ENCODE measurements at regions not wholly inside any gene's neighbourhood (a gene's known extent, or its start where the extent isn't known, plus 50 kb on each side); places are given as distances from the start of the nearest gene placed in this dataset.
"Not testable (repeated sequence)": the region's sequence is repeated elsewhere in the genome, so short reads cannot be mapped to it uniquely, and the experiment has no call there.

- Histone ChIP-seq H3K9me3 (ENCODE audit: low read depth) (no peaks in the 10 kb centered on the region), H4K20me1 (ENCODE audit: low read depth) (no peaks in the 10 kb centered on the region), H3K27ac (no peak overlapping the region), H3F3A (ENCODE audit: low read depth) (no peaks in the 10 kb centered on the region), H3K27me3 (no peaks in the 10 kb centered on the region), H3K36me3 (no peaks in the 10 kb centered on the region), H3K4me1 (no peaks in the 10 kb centered on the region), H3K4me2 (no peak overlapping the region), H3K9ac (no peak overlapping the region), H3K79me2 (ENCODE audit: low read depth) (no peaks in the 10 kb centered on the region), H2AFZ (replicated peaks) (no peak overlapping the region), H3K4me3 (no peak overlapping the region)
- Mint-ChIP-seq H3K27ac (no peak overlapping the region), H3K4me3 (no peak overlapping the region), H3K4me1 (no peaks in the 10 kb centered on the region), H3K9me3 (peaks cover 49% of the 10 kb centered on the region), H3K36me3 (no peaks in the 10 kb centered on the region), H3K27me3 (ENCODE audit: insufficient read depth, low read depth) (no peaks in the 10 kb centered on the region)
- DNase-seq (ENCODE audit: low spot score) = no peak
- TF ChIP-seq EZH2 (IDR thresholded peaks at IDR 0.05) = no peak
- TF ChIP-seq CTCF (IDR thresholded peaks at IDR 0.05) = no peak
Measured at GRCh38 chr14:37834275-37834674, 238.8 kb downstream of the TTC6 start.

GRCh38 chr14:37838778-37839177, 243.3 kb downstream of the TTC6 start:
- H3F3A ChIP-seq (ENCODE audit: low read depth); H3K4me3 ChIP-seq; H3K79me2 ChIP-seq (ENCODE audit: low read depth); H3K27ac ChIP-seq; H3K4me3 Mint-ChIP-seq; DNase-seq (ENCODE audit: low spot score); H3K4me2 ChIP-seq; H3K36me3 Mint-ChIP-seq; H3K9me3 ChIP-seq (ENCODE audit: low read depth); H3K4me1 ChIP-seq; H3K27me3 ChIP-seq; H3K4me1 Mint-ChIP-seq; H4K20me1 ChIP-seq (ENCODE audit: low read depth); H2AFZ ChIP-seq (replicated peaks); H3K27me3 Mint-ChIP-seq (ENCODE audit: insufficient read depth, low read depth); H3K27ac Mint-ChIP-seq; H3K9ac ChIP-seq; H3K36me3 ChIP-seq: not testable (repeated sequence)
- peaks cover 23% of the 10 kb centered on the region for H3K9me3 Mint-ChIP-seq

DNA sequence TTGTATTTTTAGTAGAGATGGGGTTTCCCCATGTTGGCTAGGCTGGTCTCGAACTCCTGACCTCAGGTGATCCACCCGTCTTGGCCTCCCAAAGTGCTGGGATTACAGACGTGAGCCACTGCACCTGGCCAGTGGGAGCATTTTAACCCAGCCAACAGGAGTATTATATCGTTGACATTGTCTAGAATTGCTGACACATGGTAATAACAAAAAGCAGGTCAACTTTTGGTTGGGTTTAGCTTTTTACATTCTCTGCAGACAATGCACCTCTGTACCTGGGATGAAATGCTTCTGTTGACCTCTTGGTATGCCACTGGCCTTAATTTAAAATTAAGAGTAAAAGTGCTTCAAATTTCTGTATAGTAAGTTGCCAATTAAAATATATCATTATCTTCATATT, 245.6 kb downstream of the TTC6 start:
- H3K9me3 Mint-ChIP-seq; H3K27ac ChIP-seq; DNase-seq (ENCODE audit: low spot score); H2AFZ ChIP-seq (replicated peaks); H3K27me3 ChIP-seq; H3K79me2 ChIP-seq (ENCODE audit: low read depth); H3K36me3 Mint-ChIP-seq; H3K4me1 Mint-ChIP-seq; H3K36me3 ChIP-seq; H4K20me1 ChIP-seq (ENCODE audit: low read depth); H3K27me3 Mint-ChIP-seq (ENCODE audit: insufficient read depth, low read depth); H3K4me3 ChIP-seq; H3K9me3 ChIP-seq (ENCODE audit: low read depth); H3K27ac Mint-ChIP-seq; H3K4me3 Mint-ChIP-seq; H3K9ac ChIP-seq; H3K4me2 ChIP-seq; H3F3A ChIP-seq (ENCODE audit: low read depth): not testable (repeated sequence)
- peaks cover 13% of the 10 kb centered on the region for H3K4me1 ChIP-seq

DNA sequence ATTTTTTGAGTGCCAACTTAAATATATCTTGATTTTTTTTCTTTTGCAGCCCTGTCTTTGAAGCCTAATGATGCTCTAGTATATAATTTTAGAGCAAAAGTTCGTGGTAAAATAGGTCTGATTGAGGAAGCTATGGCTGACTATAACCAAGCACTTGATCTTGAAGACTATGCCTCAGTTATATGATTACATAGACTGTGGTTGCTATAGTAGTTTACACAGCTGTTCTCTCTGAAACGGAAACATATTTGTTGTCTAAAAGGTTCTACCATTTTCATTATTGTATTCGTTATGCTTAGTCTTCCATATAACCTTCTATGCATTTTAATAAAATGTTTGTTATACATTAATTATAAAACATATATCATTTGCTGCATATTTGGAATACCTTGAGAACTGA, 246.7 kb downstream of the TTC6 start:
- Histone ChIP-seq H3K36me3 (no peaks in the 10 kb centered on the region), H3K4me2 (no peak overlapping the region), H3K27ac (no peak overlapping the region), H3K4me3 (no peak overlapping the region), H2AFZ (replicated peaks) (no peak overlapping the region), H4K20me1 (ENCODE audit: low read depth) (no peaks in the 10 kb centered on the region), H3K9me3 (ENCODE audit: low read depth) (no peaks in the 10 kb centered on the region), H3F3A (ENCODE audit: low read depth) (peaks cover 4% of the 10 kb centered on the region), H3K9ac (no peak overlapping the region), H3K27me3 (no peaks in the 10 kb centered on the region), H3K4me1 (peaks cover 13% of the 10 kb centered on the region), H3K79me2 (ENCODE audit: low read depth) (no peaks in the 10 kb centered on the region)
- Mint-ChIP-seq H3K9me3 (peaks cover 9% of the 10 kb centered on the region), H3K27me3 (ENCODE audit: insufficient read depth, low read depth) (no peaks in the 10 kb centered on the region), H3K4me3 (no peak overlapping the region), H3K27ac (no peak overlapping the region), H3K36me3 (no peaks in the 10 kb centered on the region), H3K4me1 (peaks cover 3% of the 10 kb centered on the region)
- TF ChIP-seq EZH2phosphoT487 (IDR thresholded peaks at IDR 0.05) = no peak
- no peak for DNase-seq (ENCODE audit: low spot score)

GRCh38 chr14:37843954-37844607, 248.7 kb downstream of the TTC6 start:
- H3K4me3 Mint-ChIP-seq = no peak overlapping the region
- H3K27me3 Mint-ChIP-seq (ENCODE audit: insufficient read depth, low read depth) = no peaks in the 10 kb centered on the region
- no peak overlapping the region for H3K27ac Mint-ChIP-seq
- no peak for DNase-seq (ENCODE audit: low spot score)
- no peak overlapping the region for H2AFZ ChIP-seq (replicated peaks)
- no peak overlapping the region for H3K4me2 ChIP-seq
- no peaks in the 10 kb centered on the region for H3K36me3 ChIP-seq
- no peak overlapping the region for H3K27ac ChIP-seq
- peaks cover 4% of the 10 kb centered on the region for H3K4me1 Mint-ChIP-seq
- no peaks in the 10 kb centered on the region for H3K9me3 ChIP-seq (ENCODE audit: low read depth)
- no peaks in the 10 kb centered on the region for H4K20me1 ChIP-seq (ENCODE audit: low read depth)
- TF ChIP-seq EZH2phosphoT487 (IDR thresholded peaks at IDR 0.05) (no peak), CTCF (IDR thresholded peaks at IDR 0.05) (no peak), EZH2 (IDR thresholded peaks at IDR 0.05) (no peak)
- peaks cover 4% of the 10 kb centered on the region for H3F3A ChIP-seq (ENCODE audit: low read depth)
- peaks cover 13% of the 10 kb centered on the region for H3K4me1 ChIP-seq
- no peaks in the 10 kb centered on the region for H3K27me3 ChIP-seq
- no peak overlapping the region for H3K4me3 ChIP-seq
- H3K36me3 Mint-ChIP-seq = no peaks in the 10 kb centered on the region
- H3K9me3 Mint-ChIP-seq = peaks cover 6% of the 10 kb centered on the region
- no peaks in the 10 kb centered on the region for H3K79me2 ChIP-seq (ENCODE audit: low read depth)
- H3K9ac ChIP-seq = no peak overlapping the region
